Amygdala (tissue), 56 donors: ENCODE measurements at regions not wholly inside any gene's neighbourhood (a gene's known extent, or its start where the extent isn't known, plus 50 kb on each side); places are given as distances from the start of the nearest gene placed in this dataset.
A peak's percentile ranks its signal among the peaks of the same experiment; 100 is the strongest.

ENCODE experiments used
- DNase-seq, 56 donors: peaks; one replicate each; lab custom pipeline; 2025; lab: John Stamatoyannopoulos, UW

GRCh38 chr13:31050486-31051400, 111.0 kb downstream of the HSPH1 start:
- no peak for DNase-seq

- DNase-seq, result no peak
These were observed 111.9 kb downstream of the HSPH1 start for GRCh38 chr13:31049833-31050232.

- no peak for DNase-seq
These were observed 112.6 kb downstream of the HSPH1 start for GRCh38 chr13:31049083-31049482.

GRCh38 chr13:31048521-31048920, 113.2 kb downstream of the HSPH1 start:
- DNase-seq, result no peak

- DNase-seq, result peak in 29 of 56 donors; percentile 12 to 81 (median 39)
These were observed 114.3 kb downstream of the TEX26 start for GRCh38 chr13:31046711-31047279.

- no peak for DNase-seq
These were observed 113.0 kb downstream of the TEX26 start for GRCh38 chr13:31045286-31046081.

- DNase-seq, result peak in 52 of 56 donors; percentile 2 to 84 (median 50)
These were observed 112.2 kb downstream of the TEX26 start for GRCh38 chr13:31044364-31045285.

- DNase-seq, result no peak
These were observed 111.5 kb downstream of the TEX26 start for GRCh38 chr13:31043957-31044356.

- DNase-seq, result peak in 4 of 56 donors; percentile 17 to 43 (median 30)
These were observed 110.2 kb downstream of the TEX26 start for GRCh38 chr13:31042481-31043165.

GRCh38 chr13:31042049-31042448, 109.6 kb downstream of the TEX26 start:
- DNase-seq, result no peak

- no peak for DNase-seq
These were observed 106.5 kb downstream of the TEX26 start for GRCh38 chr13:31038834-31039552.

GRCh38 chr13:31037874-31038500, 105.5 kb downstream of the TEX26 start:
- DNase-seq, result no peak

- no peak for DNase-seq
These were observed 104.6 kb downstream of the TEX26 start for GRCh38 chr13:31036731-31037695.

- DNase-seq, result no peak
These were observed 102.9 kb downstream of the TEX26 start for GRCh38 chr13:31035185-31035965.

- DNase-seq, result no peak
These were observed 100.2 kb downstream of the TEX26 start for GRCh38 chr13:31032528-31033113.

- no peak for DNase-seq
These were observed 99.0 kb downstream of the TEX26 start for GRCh38 chr13:31031482-31031881.
